ENCODE measurements at regions not wholly inside any gene's neighbourhood (a gene's known extent, or its start where the extent isn't known, plus 50 kb on each side); places are given as distances from the start of the nearest gene placed in this dataset.
A peak's percentile ranks its signal among the peaks of the same experiment; 100 is the strongest.

DNA sequence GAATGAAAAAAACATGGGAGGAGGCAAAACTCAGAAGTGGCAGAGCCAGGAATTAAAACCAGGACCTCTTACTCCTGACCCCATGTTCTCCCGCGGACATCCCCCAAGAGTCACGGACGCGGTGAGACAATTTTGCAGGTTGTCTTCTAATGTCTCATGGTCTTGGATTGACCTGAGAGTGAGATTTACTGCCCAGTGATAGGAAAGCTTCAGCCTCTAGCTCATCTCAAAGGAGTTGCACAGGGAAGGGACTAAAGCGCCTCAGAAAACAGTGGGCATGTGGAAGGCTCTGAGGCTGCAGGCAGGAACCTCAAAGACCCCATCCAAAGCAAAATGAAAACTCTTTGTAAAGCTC lies 197.4 kb downstream of the ADAMTS15 start:
- DNase-seq (ENCODE audit: low read depth) = no peak
- in situ Hi-C loops (cut with HindIII; ENCODE audit: low sequenced_read_pairs) = no loop called here
- H3K4me3 ChIP-seq (ENCODE audit: low read depth, low read length) = no peak overlapping the region
- no peak for TF ChIP-seq CTCF (IDR thresholded peaks at IDR 0.05; ENCODE audit: low read depth, low read length, missing control alignments)

DNA sequence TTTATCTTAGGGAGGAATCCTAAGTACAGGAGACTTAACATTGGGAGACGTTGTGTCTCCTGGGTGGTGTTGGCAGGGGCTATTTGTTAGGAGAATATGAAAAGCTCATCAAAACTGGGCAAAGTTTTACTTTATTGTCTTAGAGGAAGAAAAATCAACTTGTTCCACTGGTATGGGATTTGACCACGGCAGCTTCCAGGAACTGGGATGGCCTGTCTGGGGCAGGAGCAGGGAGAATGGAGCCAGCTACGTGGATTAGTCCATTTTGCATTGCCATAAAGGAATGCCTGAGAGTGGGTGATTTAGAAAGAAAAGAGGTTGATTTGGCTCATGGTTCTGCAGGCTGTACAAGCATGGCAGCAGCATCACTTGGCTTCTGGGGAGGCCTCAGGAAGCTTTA lies 198.4 kb downstream of the ADAMTS15 start:
- no peak for TF ChIP-seq CTCF (IDR thresholded peaks at IDR 0.05; ENCODE audit: low read depth, low read length, missing control alignments)
- peak; percentile 37 for DNase-seq (ENCODE audit: low read depth)
- in situ Hi-C loops (cut with HindIII; ENCODE audit: low sequenced_read_pairs) = no loop called here

DNA sequence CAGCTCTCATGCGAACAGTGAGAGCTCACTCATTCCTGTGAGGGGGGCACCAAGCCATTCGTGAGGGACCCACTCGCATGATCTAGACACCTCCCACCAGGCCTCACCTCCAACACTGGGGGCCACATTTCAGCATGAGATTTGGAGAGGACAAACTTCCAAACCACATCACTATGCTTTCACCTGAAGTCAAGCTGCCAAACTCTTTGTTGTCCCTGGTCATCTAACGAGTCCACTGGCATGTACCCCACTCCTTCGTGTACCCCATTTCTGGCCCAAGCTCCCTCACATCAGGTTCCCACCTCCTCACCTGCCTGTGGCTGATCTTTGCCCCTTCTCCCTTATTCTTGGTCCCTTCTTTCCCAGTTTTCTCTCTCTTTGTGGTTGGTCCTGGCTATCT lies 198.9 kb downstream of the ADAMTS15 start:
- in situ Hi-C loops (cut with HindIII; ENCODE audit: low sequenced_read_pairs) = no loop called here
- no peak for DNase-seq (ENCODE audit: low read depth)
- TF ChIP-seq CTCF (IDR thresholded peaks at IDR 0.05; ENCODE audit: low read depth, low read length, missing control alignments) = no peak
- no peak overlapping the region for H3K4me3 ChIP-seq (ENCODE audit: low read depth, low read length)

More for the DNA sequence above, 198.4 kb downstream of the ADAMTS15 start:
- H3K4me3 ChIP-seq (ENCODE audit: low read depth, low read length) = no peak overlapping the region

DNA sequence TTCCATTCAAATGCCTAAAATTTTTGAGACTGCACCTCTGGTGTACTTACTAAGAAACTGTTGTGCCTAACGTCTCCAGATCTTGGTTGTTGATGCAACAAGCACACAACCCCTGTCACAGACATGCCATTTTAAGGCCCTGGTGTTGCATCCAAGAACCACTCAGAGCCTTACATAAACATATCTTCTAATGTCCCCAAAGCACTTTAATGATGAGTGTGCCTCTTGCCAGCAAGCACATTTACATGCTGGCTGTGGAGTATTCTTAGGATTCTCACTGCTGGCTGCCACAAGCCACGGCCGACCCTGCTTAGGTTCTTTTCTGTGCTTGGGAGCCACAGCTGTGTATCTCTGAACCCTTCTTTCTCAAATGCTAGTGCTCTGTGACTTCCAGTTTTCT lies 201.4 kb downstream of the ADAMTS15 start:
- no peak for DNase-seq (ENCODE audit: low read depth)
- TF ChIP-seq CTCF (IDR thresholded peaks at IDR 0.05; ENCODE audit: low read depth, low read length, missing control alignments) = no peak
- no peak overlapping the region for H3K4me3 ChIP-seq (ENCODE audit: low read depth, low read length)
- in situ Hi-C loops (cut with HindIII; ENCODE audit: low sequenced_read_pairs) = no loop called here

GRCh38 chr11:130650456-130651030 lies 202.1 kb downstream of the ADAMTS15 start:
- H3K4me3 ChIP-seq (ENCODE audit: low read depth, low read length) = no peak overlapping the region
- no peak for DNase-seq (ENCODE audit: low read depth)
- in situ Hi-C loops (cut with HindIII; ENCODE audit: low sequenced_read_pairs) = no loop called here
- TF ChIP-seq CTCF (IDR thresholded peaks at IDR 0.05; ENCODE audit: low read depth, low read length, missing control alignments) = no peak

GRCh38 chr11:130651066-130651855 lies 202.8 kb downstream of the ADAMTS15 start:
- no peak for DNase-seq (ENCODE audit: low read depth)
- no peak for TF ChIP-seq CTCF (IDR thresholded peaks at IDR 0.05; ENCODE audit: low read depth, low read length, missing control alignments)
- in situ Hi-C loops (cut with HindIII; ENCODE audit: low sequenced_read_pairs) = no loop called here
- no peak overlapping the region for H3K4me3 ChIP-seq (ENCODE audit: low read depth, low read length)

Data from astrocyte of the cerebellum (primary cell).